GM12874 (cell line): ENCODE measurements at regions not wholly inside any gene's neighbourhood (a gene's known extent, or its start where the extent isn't known, plus 50 kb on each side); places are given as distances from the start of the nearest gene placed in this dataset.

Experiments used
- CTCF ChIP-seq: IDR thresholded peaks from 2 replicates; pipeline ENCODE4 v1.5.1; 2011; ENCODE audit warnings: low read depth, mild to moderate bottlenecking, control low read depth, low read length, moderate library complexity; ENCODE audit not compliant: insufficient read depth

- no peak for TF ChIP-seq CTCF
These were observed 237.8 kb upstream of the PGRMC2 start for GRCh38 chr4:128525387-128525786.

DNA sequence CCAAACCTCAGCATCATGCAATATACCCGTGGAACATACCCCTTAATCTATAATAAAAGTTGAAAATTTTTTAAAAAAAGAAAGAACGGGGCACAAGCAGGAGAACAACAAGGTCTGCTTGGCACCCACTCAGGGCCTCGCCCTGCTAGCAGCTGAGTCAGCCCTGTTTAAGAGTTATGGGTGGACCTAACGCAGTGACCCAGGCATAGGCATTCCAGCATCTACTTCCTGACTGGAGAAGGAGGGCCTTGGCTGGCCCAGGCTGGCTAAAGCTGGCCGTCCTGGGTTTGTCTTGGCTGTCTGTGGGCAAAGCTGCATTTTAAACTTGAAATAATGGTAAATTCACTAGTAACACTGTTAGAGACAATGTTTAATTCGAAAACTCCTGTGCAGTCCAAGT lies 236.7 kb upstream of the PGRMC2 start:
- no peak for TF ChIP-seq CTCF

- no peak for TF ChIP-seq CTCF
These were observed 234.1 kb upstream of the PGRMC2 start for GRCh38 chr4:128521648-128522111.

- no peak for TF ChIP-seq CTCF
These were observed 233.5 kb upstream of the PGRMC2 start for GRCh38 chr4:128521156-128521555.

- no peak for TF ChIP-seq CTCF
These were observed 231.7 kb upstream of the PGRMC2 start for GRCh38 chr4:128519163-128519830.

DNA sequence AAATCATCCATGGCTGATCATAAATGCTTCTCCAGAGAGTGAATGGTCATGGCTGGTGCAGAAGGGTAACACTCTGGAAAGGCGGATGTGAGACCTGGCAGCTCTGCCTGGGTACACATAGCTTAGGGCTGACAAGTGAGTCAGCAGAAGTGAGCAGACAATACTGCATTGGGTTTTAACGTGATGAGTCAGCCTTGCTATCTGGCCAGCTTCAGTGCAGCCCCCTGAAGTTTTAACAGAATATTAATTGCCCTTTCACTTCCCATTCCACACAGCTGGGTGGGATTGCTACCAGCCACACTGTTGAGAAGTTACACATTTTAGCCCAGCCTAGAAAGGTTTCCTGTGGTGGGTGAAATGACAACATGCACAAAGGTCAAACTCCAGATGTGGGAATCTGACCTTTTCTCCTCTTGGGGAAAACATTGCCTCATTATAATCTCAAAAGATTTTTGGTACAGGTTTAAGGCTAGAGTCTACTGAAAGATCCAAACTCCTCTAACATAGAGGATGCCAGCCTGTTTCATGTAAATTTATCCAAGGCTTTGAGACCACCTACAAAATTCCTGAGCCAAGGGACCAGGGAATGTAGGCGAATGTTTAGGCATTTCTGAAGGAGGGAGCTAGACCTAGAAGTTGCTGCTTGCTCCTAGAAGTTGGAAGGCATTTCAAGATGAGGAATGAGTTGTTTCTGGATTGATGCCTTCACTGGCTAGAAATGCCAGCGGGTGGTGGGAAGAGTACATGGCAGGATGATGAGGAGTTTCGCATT lies 230.3 kb upstream of the PGRMC2 start:
- no peak for TF ChIP-seq CTCF

DNA sequence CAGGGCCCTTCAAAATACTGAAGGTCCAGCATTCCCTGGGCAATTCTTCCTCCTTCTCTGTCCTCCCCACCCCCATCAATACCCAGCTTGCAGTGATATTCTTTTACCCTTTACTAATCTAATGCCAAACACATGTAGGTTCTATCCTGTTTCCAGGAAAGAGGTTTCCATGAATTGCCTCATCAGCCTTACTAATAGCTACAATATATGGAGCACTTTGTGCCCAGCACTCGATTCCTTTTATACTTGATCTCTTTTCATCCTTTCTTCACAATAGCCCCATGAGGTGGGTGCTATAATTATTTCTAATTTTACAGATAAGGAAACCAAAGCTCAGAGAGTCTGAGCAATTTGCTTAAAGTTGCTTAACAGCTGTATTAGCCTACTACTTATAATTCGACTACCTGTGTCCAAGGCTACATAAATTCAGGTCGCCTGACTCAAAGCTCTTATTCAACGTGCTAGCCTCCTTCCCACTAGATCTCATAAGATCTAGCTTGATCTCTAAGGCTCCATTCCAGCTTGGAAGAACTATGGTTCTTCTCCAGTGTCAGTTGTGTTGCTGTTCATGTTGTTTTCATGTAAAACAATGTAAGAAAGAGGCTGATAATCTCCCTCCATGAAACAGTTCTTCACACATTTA lies 229.6 kb upstream of the PGRMC2 start:
- no peak for TF ChIP-seq CTCF
